ENCODE measurements at regions not wholly inside any gene's neighbourhood (a gene's known extent, or its start where the extent isn't known, plus 50 kb on each side); places are given as distances from the start of the nearest gene placed in this dataset.
A peak's percentile ranks its signal among the peaks of the same experiment; 100 is the strongest.

GRCh38 chr17:77320044-77320440 lies 179.3 kb downstream of the SEC14L1 start:
- H3K4me3 Mint-ChIP-seq, result peak overlapping the region; percentile 82 to 98 (median 94)
- peak overlapping the region; percentile 90 to 98 (median 96) for H3K27ac Mint-ChIP-seq
- H3K27me3 Mint-ChIP-seq, result peaks cover 7% of the 10 kb centered on the region
- H3K36me3 Mint-ChIP-seq, result peaks cover 3% of the 10 kb centered on the region
- H3K9me3 Mint-ChIP-seq, result peaks cover 0 to 2% (median under 1%) of the 10 kb centered on the region in 3 donors
- peaks cover 54 to 57% (median 56%) of the 10 kb centered on the region in 3 donors for H3K4me1 Mint-ChIP-seq

GRCh38 chr17:77320485-77321256 lies 179.9 kb downstream of the SEC14L1 start:
- peaks cover 6% of the 10 kb centered on the region for H3K27me3 Mint-ChIP-seq
- peaks cover 0 to 2% (median 2%) of the 10 kb centered on the region in 3 donors for H3K9me3 Mint-ChIP-seq
- H3K36me3 Mint-ChIP-seq, result peaks cover 3% of the 10 kb centered on the region
- peaks cover 54 to 60% (median 59%) of the 10 kb centered on the region in 3 donors for H3K4me1 Mint-ChIP-seq
- H3K4me3 Mint-ChIP-seq, result peak overlapping the region; percentile 82 to 98 (median 94)
- H3K27ac Mint-ChIP-seq, result peak overlapping the region; percentile 87 to 98 (median 96)

- H3K4me1 Mint-ChIP-seq, result peaks cover 62 to 66% (median 64%) of the 10 kb centered on the region in 3 donors
- peaks cover 3% of the 10 kb centered on the region for H3K36me3 Mint-ChIP-seq
- H3K9me3 Mint-ChIP-seq, result peaks cover 0 to 2% (median 2%) of the 10 kb centered on the region in 3 donors
- H3K27me3 Mint-ChIP-seq, result peaks cover 6% of the 10 kb centered on the region
- peak overlapping the region; percentile 82 to 98 (median 94) for H3K4me3 Mint-ChIP-seq
- H3K27ac Mint-ChIP-seq, result peak overlapping the region; percentile 96 to 98 (median 97)
Measured at GRCh38 chr17:77321649-77322513, 181.1 kb downstream of the SEC14L1 start.

- Mint-ChIP-seq H3K27me3 (peaks cover 6% of the 10 kb centered on the region), H3K4me3 (peak overlapping the region; percentile 82 to 97 (median 92)), H3K4me1 (peaks cover 57 to 64% (median 61%) of the 10 kb centered on the region in 3 donors), H3K27ac (peak overlapping the region; percentile 96 to 97 (median 97)), H3K36me3 (peaks cover 3% of the 10 kb centered on the region), H3K9me3 (peaks cover 0 to 2% (median 2%) of the 10 kb centered on the region in 3 donors)
Measured at GRCh38 chr17:77322514-77323412, 182.0 kb downstream of the SEC14L1 start.

GRCh38 chr17:77323413-77324171 lies 182.8 kb downstream of the SEC14L1 start:
- H3K9me3 Mint-ChIP-seq, result peaks cover 0 to 2% (median 2%) of the 10 kb centered on the region in 3 donors
- H3K27me3 Mint-ChIP-seq, result peaks cover 6% of the 10 kb centered on the region
- H3K4me1 Mint-ChIP-seq, result peaks cover 52 to 66% (median 64%) of the 10 kb centered on the region in 3 donors
- H3K27ac Mint-ChIP-seq, result peak overlapping the region; percentile 96 to 97 (median 97)
- peak overlapping the region; percentile 82 to 97 (median 92) for H3K4me3 Mint-ChIP-seq
- H3K36me3 Mint-ChIP-seq, result peaks cover 3% of the 10 kb centered on the region

- Mint-ChIP-seq H3K27me3 (peaks cover 6% of the 10 kb centered on the region), H3K4me1 (peaks cover 46 to 62% (median 59%) of the 10 kb centered on the region in 3 donors), H3K9me3 (peaks cover 0 to 2% (median 2%) of the 10 kb centered on the region in 3 donors), H3K27ac (peak overlapping the region; percentile 96 to 97 (median 97)), H3K4me3 (peak overlapping the region; percentile 82 to 97 (median 92)), H3K36me3 (peaks cover 3% of the 10 kb centered on the region)
Measured at GRCh38 chr17:77324227-77324626, 183.5 kb downstream of the SEC14L1 start.

GRCh38 chr17:77325577-77326075 lies 184.9 kb downstream of the SEC14L1 start:
- Mint-ChIP-seq H3K27me3 (peaks cover 3% of the 10 kb centered on the region), H3K4me1 (peaks cover 36 to 52% (median 52%) of the 10 kb centered on the region in 3 donors), H3K36me3 (peaks cover 3% of the 10 kb centered on the region), H3K4me3 (peak overlapping the region in 3 of 4 donors; percentile 82 to 97 (median 96)), H3K27ac (peak overlapping the region; percentile 96 to 97 (median 97)), H3K9me3 (peaks cover 0 to 2% (median 2%) of the 10 kb centered on the region in 3 donors)

GRCh38 chr17:77326076-77326591 lies 185.4 kb downstream of the SEC14L1 start:
- H3K9me3 Mint-ChIP-seq, result peaks cover 0 to 2% (median 2%) of the 10 kb centered on the region in 3 donors
- H3K36me3 Mint-ChIP-seq, result peaks cover 3% of the 10 kb centered on the region
- H3K4me3 Mint-ChIP-seq, result peak overlapping the region in 3 of 4 donors; percentile 82 to 96 (median 90)
- H3K4me1 Mint-ChIP-seq, result peaks cover 31 to 49% (median 48%) of the 10 kb centered on the region in 3 donors
- peaks cover 3% of the 10 kb centered on the region for H3K27me3 Mint-ChIP-seq
- peak overlapping the region; percentile 78 to 97 (median 96) for H3K27ac Mint-ChIP-seq

- Mint-ChIP-seq H3K36me3 (peaks cover 3% of the 10 kb centered on the region), H3K4me1 (peaks cover 36 to 54% (median 51%) of the 10 kb centered on the region in 3 donors), H3K4me3 (peak overlapping the region in 3 of 4 donors; percentile 14 to 90 (median 82)), H3K27me3 (peaks cover 1% of the 10 kb centered on the region), H3K27ac (peak overlapping the region; percentile 73 to 97 (median 96)), H3K9me3 (peaks cover 0 to 2% (median 2%) of the 10 kb centered on the region in 3 donors)
Measured at GRCh38 chr17:77326636-77327035, 185.9 kb downstream of the SEC14L1 start.

- H3K27ac Mint-ChIP-seq, result peak overlapping the region in 2 of 3 donors; percentile 96 to 97
- peaks cover 3% of the 10 kb centered on the region for H3K36me3 Mint-ChIP-seq
- peak overlapping the region in 3 of 4 donors; percentile 5 to 84 (median 82) for H3K4me3 Mint-ChIP-seq
- H3K9me3 Mint-ChIP-seq, result peaks cover 0 to 2% (median 2%) of the 10 kb centered on the region in 3 donors
- H3K4me1 Mint-ChIP-seq, result peaks cover 36 to 56% (median 48%) of the 10 kb centered on the region in 3 donors
- peaks cover 1% of the 10 kb centered on the region for H3K27me3 Mint-ChIP-seq
Measured at GRCh38 chr17:77327181-77327565, 186.4 kb downstream of the SEC14L1 start.

GRCh38 chr17:77327566-77328464 lies 187.0 kb downstream of the SEC14L1 start:
- no peaks in the 10 kb centered on the region for H3K27me3 Mint-ChIP-seq
- H3K36me3 Mint-ChIP-seq, result no peaks in the 10 kb centered on the region
- H3K27ac Mint-ChIP-seq, result peak overlapping the region in 2 of 3 donors; percentile 27 to 67
- H3K4me1 Mint-ChIP-seq, result peaks cover 37 to 57% (median 48%) of the 10 kb centered on the region in 3 donors
- H3K9me3 Mint-ChIP-seq, result peaks cover 0 to 2% (median 2%) of the 10 kb centered on the region in 3 donors
- peak overlapping the region in 2 of 4 donors; percentile 19 to 84 for H3K4me3 Mint-ChIP-seq

Measured in IgD-negative memory B cell (primary cell).